Mesendoderm (in vitro differentiated cells): ENCODE measurements at regions not wholly inside any gene's neighbourhood (a gene's known extent, or its start where the extent isn't known, plus 50 kb on each side); places are given as distances from the start of the nearest gene placed in this dataset.

Source experiments
- DNase-seq: peaks from one replicate; pipeline ENCODE4 v3.0.0; 2013
- H2AK5ac ChIP-seq: 2 replicates; pipeline ENCODE4 v1.6.1; 2013; ENCODE audit warnings: low read length, inconsistent platforms
- H2BK120ac ChIP-seq: 2 replicates; pipeline ENCODE4 v1.6.1; 2013; ENCODE audit warnings: low read depth, mild to moderate bottlenecking, low read length, moderate library complexity, mixed read lengths
- H2BK15ac ChIP-seq: replicated peaks from 2 replicates; pipeline ENCODE4 v1.6.1; 2013; ENCODE audit warnings: low read depth, mild to moderate bottlenecking, moderate library complexity
- H2BK5ac ChIP-seq: 2 replicates; pipeline ENCODE4 v1.6.1; 2013; ENCODE audit warnings: low read length, inconsistent platforms
- H3K18ac ChIP-seq: 2 replicates; pipeline ENCODE4 v1.6.1; 2013; ENCODE audit warnings: mild to moderate bottlenecking, low read length, mixed read lengths
- H3K23ac ChIP-seq: one replicate; pipeline ENCODE4 v1.6.1; 2013; ENCODE audit warnings: low read length
- H3K27ac ChIP-seq: 2 replicates; pipeline ENCODE4 v1.5.1; 2013; ENCODE audit warnings: low read depth, mild to moderate bottlenecking, inconsistent platforms, low read length, moderate library complexity
- H3K27me3 ChIP-seq: 2 replicates; pipeline ENCODE4 v1.6.1; 2013; ENCODE audit warnings: low read length, control low read depth, mild to moderate bottlenecking, inconsistent platforms; ENCODE audit not compliant: insufficient read depth, poor library complexity
- H3K36me3 ChIP-seq: 2 replicates; pipeline ENCODE4 v1.6.1; 2013; ENCODE audit warnings: low read length, inconsistent platforms; ENCODE audit not compliant: control insufficient read depth, insufficient read depth
- H3K4ac ChIP-seq: one replicate; pipeline ENCODE4 v1.6.1; 2013; ENCODE audit warnings: low read depth, mild to moderate bottlenecking, low read length, moderate library complexity
- H3K4me1 ChIP-seq: 2 replicates; pipeline ENCODE4 v1.6.1; 2013; ENCODE audit warnings: low read depth, low read length, inconsistent platforms; ENCODE audit not compliant: control insufficient read depth
- H3K4me2 ChIP-seq: 2 replicates; pipeline ENCODE4 v1.6.1; 2013; ENCODE audit warnings: low read length
- H3K4me3 ChIP-seq: 2 replicates; pipeline ENCODE4 v1.5.1; 2013; ENCODE audit warnings: mild to moderate bottlenecking, low read length
- H3K56ac ChIP-seq: one replicate; pipeline ENCODE4 v1.6.1; 2013; ENCODE audit warnings: low read length
- H3K79me1 ChIP-seq: 2 replicates; pipeline ENCODE4 v1.6.1; 2013; ENCODE audit warnings: low read length, inconsistent platforms
- H3K79me2 ChIP-seq: 2 replicates; pipeline ENCODE4 v1.6.1; 2013; ENCODE audit warnings: mild to moderate bottlenecking, low read length; ENCODE audit not compliant: control insufficient read depth, insufficient read depth
- H3K9ac ChIP-seq: 2 replicates; pipeline ENCODE4 v1.6.1; 2013; ENCODE audit warnings: low read length, inconsistent platforms
- H4K5ac ChIP-seq: one replicate; pipeline ENCODE4 v1.6.1; 2013; ENCODE audit warnings: low read length
- H4K8ac ChIP-seq: one replicate; pipeline ENCODE4 v1.6.1; 2013; ENCODE audit warnings: low read depth, mild to moderate bottlenecking, control low read depth, low read length, moderate library complexity
- WGBS: extraction: QIAGEN DNeasy Blood & Tissue Kit; methylation state at CpG from one replicate; pipeline ENCODE4 v1.1.7; 2013; ENCODE audit warnings: low lambda C conversion rate, missing lambda C conversion rate; ENCODE audit not compliant: insufficient coverage; ENCODE audit errors: extremely low coverage; 5-methylcytosine and 5-hydroxymethylcytosine counted together

DNA sequence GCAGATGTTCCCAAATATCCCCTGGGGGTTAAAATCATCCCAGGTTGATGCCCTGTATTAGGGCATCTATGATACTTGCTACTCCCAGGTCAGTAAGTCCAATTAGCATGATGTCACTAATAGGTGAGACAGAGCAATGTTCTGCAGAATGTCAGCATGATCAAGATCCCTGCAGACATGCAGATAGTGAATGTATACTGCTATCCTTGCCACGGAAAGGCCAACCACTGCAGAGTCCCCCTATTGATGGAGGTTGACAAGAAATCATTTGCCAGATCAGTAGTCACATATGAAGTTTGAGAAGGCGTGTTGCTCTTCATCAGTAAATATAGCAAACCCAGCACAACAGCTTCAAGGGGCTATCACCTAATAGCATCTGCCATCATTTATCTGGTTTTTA lies 97.4 kb downstream of the SETD4 start:
- Histone ChIP-seq H3K4me3 (no peak overlapping the region), H4K5ac (no peak overlapping the region), H3K4ac (no peak overlapping the region), H3K79me1 (no peaks in the 10 kb centered on the region), H3K9ac (no peak overlapping the region), H2BK120ac (no peak overlapping the region), H3K4me1 (no peaks in the 10 kb centered on the region), H3K56ac (no peak overlapping the region), H4K8ac (no peak overlapping the region), H3K23ac (no peak overlapping the region), H3K18ac (no peak overlapping the region), H2BK5ac (no peak overlapping the region), H2AK5ac (no peak overlapping the region), H3K27ac (no peak overlapping the region), H3K4me2 (no peak overlapping the region), H3K79me2 (no peaks in the 10 kb centered on the region), H3K27me3 (no peaks in the 10 kb centered on the region), H2BK15ac (no peak overlapping the region), H3K36me3 (no peaks in the 10 kb centered on the region)
- no peak for DNase-seq
- no CpG with 5 or more reads among the region's 2 CpGs for WGBS

- no peak overlapping the region for H3K4me2 ChIP-seq
- H3K4me3 ChIP-seq, result no peak overlapping the region
- H3K27me3 ChIP-seq, result no peaks in the 10 kb centered on the region
- H3K4me1 ChIP-seq, result no peaks in the 10 kb centered on the region
- no peak overlapping the region for H3K27ac ChIP-seq
- H3K79me1 ChIP-seq, result no peaks in the 10 kb centered on the region
- no peak overlapping the region for H3K4ac ChIP-seq
- no peak overlapping the region for H2BK120ac ChIP-seq
- H3K23ac ChIP-seq, result no peak overlapping the region
- DNase-seq, result no peak
- H3K79me2 ChIP-seq, result no peaks in the 10 kb centered on the region
- no peak overlapping the region for H2AK5ac ChIP-seq
- no peak overlapping the region for H3K56ac ChIP-seq
- no peak overlapping the region for H4K5ac ChIP-seq
- no peaks in the 10 kb centered on the region for H3K36me3 ChIP-seq
- no peak overlapping the region for H3K9ac ChIP-seq
- H2BK15ac ChIP-seq, result no peak overlapping the region
- 100% methylated on average over 1 of the region's 4 CpGs for WGBS
- H4K8ac ChIP-seq, result no peak overlapping the region
- H2BK5ac ChIP-seq, result no peak overlapping the region
- H3K18ac ChIP-seq, result no peak overlapping the region
Measured at GRCh38 chr21:35954066-35954465, 106.3 kb downstream of the SETD4 start.

DNA sequence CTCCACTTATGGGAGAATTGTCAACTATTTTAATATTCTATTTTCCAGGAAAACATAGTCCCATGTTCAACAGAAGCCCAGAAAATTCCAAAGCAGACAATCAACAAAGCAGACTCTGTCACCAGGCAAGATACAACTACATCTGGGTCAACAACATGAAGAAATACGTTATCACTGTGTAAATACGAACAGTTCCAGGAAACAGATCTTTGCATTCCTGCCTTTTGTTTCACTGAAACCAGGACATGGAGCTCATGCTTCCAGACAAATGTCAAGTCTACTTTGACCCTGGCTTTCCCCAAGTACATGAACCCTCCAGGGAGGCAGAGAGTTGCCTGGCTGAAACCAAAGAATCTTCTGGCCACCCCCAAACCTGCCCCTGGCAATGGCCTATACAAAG lies 106.7 kb downstream of the SETD4 start:
- no CpG with 5 or more reads among the region's 2 CpGs for WGBS

GRCh38 chr21:35952651-35953340 lies 107.5 kb downstream of the SETD4 start:
- H3K23ac ChIP-seq, result no peak overlapping the region
- H3K36me3 ChIP-seq, result no peaks in the 10 kb centered on the region
- H3K9ac ChIP-seq, result no peak overlapping the region
- no peaks in the 10 kb centered on the region for H3K27me3 ChIP-seq
- H3K79me1 ChIP-seq, result no peaks in the 10 kb centered on the region
- no peak overlapping the region for H4K8ac ChIP-seq
- no peak overlapping the region for H3K27ac ChIP-seq
- no peak overlapping the region for H3K4me2 ChIP-seq
- no peak overlapping the region for H2BK120ac ChIP-seq
- H2AK5ac ChIP-seq, result no peak overlapping the region
- H3K4me3 ChIP-seq, result no peak overlapping the region
- no peaks in the 10 kb centered on the region for H3K79me2 ChIP-seq
- H2BK5ac ChIP-seq, result no peak overlapping the region
- H3K56ac ChIP-seq, result no peak overlapping the region
- no peak overlapping the region for H3K4ac ChIP-seq
- H2BK15ac ChIP-seq, result no peak overlapping the region
- DNase-seq, result no peak
- H3K4me1 ChIP-seq, result no peaks in the 10 kb centered on the region
- WGBS, result no CpG with 5 or more reads among the region's 2 CpGs
- H3K18ac ChIP-seq, result no peak overlapping the region
- H4K5ac ChIP-seq, result no peak overlapping the region

More for the DNA sequence above, 106.7 kb downstream of the SETD4 start:
- H3K23ac ChIP-seq, result no peak overlapping the region
- no peak overlapping the region for H2BK5ac ChIP-seq
- H3K18ac ChIP-seq, result no peak overlapping the region
- H3K56ac ChIP-seq, result no peak overlapping the region
- H3K4me2 ChIP-seq, result no peak overlapping the region
- H3K79me1 ChIP-seq, result no peaks in the 10 kb centered on the region
- no peaks in the 10 kb centered on the region for H3K79me2 ChIP-seq
- peak; percentile 20 for DNase-seq
- H2AK5ac ChIP-seq, result no peak overlapping the region
- H2BK120ac ChIP-seq, result no peak overlapping the region
- no peak overlapping the region for H3K4ac ChIP-seq
- H3K36me3 ChIP-seq, result no peaks in the 10 kb centered on the region
- H2BK15ac ChIP-seq, result no peak overlapping the region
- no peak overlapping the region for H3K27ac ChIP-seq
- no peaks in the 10 kb centered on the region for H3K27me3 ChIP-seq
- H4K5ac ChIP-seq, result no peak overlapping the region
- H4K8ac ChIP-seq, result no peak overlapping the region
- H3K4me1 ChIP-seq, result no peaks in the 10 kb centered on the region
- no peak overlapping the region for H3K4me3 ChIP-seq
- H3K9ac ChIP-seq, result no peak overlapping the region

DNA sequence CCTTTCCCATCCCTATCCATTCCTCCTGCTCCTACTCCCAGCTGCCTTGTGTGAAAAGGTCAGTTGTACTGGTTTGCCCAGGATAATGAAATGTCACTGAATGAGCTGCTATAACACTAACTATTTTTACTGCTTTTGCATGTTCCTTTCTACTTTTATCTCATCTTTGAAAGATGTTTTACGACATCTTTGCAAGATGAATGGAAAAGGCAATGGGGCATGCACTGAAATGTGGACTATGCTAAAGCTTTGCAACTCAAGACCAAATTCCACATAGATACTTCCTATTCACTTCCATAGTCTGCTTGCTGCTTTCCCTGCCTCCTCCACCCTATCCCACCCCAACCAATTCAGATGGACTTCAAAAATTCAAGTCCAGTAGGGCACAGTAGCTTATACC lies 111.3 kb downstream of the SETD4 start:
- H3K79me1 ChIP-seq, result no peaks in the 10 kb centered on the region
- H3K9ac ChIP-seq, result no peak overlapping the region
- no peaks in the 10 kb centered on the region for H3K36me3 ChIP-seq
- H3K56ac ChIP-seq, result no peak overlapping the region
- H3K27ac ChIP-seq, result no peak overlapping the region
- no peak overlapping the region for H3K23ac ChIP-seq
- no peak overlapping the region for H3K4me2 ChIP-seq
- WGBS, result no CpG with 5 or more reads among the region's 1 CpG
- H2BK5ac ChIP-seq, result no peak overlapping the region
- no peak overlapping the region for H2BK15ac ChIP-seq
- H3K4ac ChIP-seq, result no peak overlapping the region
- H3K18ac ChIP-seq, result no peak overlapping the region
- no peaks in the 10 kb centered on the region for H3K79me2 ChIP-seq
- no peaks in the 10 kb centered on the region for H3K27me3 ChIP-seq
- DNase-seq, result no peak
- H3K4me1 ChIP-seq, result no peaks in the 10 kb centered on the region
- H4K8ac ChIP-seq, result no peak overlapping the region
- no peak overlapping the region for H3K4me3 ChIP-seq
- H4K5ac ChIP-seq, result no peak overlapping the region
- no peak overlapping the region for H2BK120ac ChIP-seq
- no peak overlapping the region for H2AK5ac ChIP-seq

DNA sequence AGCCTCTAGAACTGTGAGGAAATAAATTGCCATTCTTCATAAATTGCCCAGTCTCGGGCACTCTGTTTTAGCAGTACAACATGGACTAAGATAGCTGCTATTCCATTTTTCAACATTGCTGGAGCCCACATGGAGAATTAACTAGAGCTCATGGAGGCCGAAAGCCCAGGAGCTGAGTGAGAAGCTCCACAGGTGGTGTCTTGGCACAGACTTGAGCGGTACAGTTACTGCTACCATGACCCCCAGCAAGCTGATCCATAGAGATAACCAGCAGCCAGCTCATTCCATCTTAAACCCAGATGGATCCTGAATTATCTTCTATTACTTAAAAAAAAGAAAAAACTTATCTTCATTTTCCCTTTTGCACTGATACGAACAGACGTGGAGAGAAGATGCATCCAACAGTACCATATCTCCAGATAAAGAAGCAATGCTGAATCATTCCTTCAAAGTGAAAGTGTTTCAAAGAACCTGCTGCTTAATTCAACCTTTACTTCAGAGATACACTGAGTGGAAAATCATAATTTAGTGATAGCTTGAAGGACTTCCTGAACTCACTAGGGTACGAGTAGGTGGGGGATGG lies 115.1 kb downstream of the SETD4 start:
- Histone ChIP-seq H3K79me2 (no peaks in the 10 kb centered on the region), H3K4ac (no peak overlapping the region), H2BK5ac (no peak overlapping the region), H2AK5ac (no peak overlapping the region), H4K5ac (no peak overlapping the region), H3K18ac (no peak overlapping the region), H3K4me1 (no peaks in the 10 kb centered on the region), H3K79me1 (no peaks in the 10 kb centered on the region), H3K4me2 (no peak overlapping the region), H3K27ac (no peak overlapping the region), H3K36me3 (no peaks in the 10 kb centered on the region), H2BK15ac (no peak overlapping the region), H4K8ac (no peak overlapping the region), H3K23ac (no peak overlapping the region), H3K56ac (no peak overlapping the region), H3K27me3 (no peaks in the 10 kb centered on the region), H3K4me3 (no peak overlapping the region), H2BK120ac (no peak overlapping the region), H3K9ac (no peak overlapping the region)
- no CpG with 5 or more reads among the region's 6 CpGs for WGBS
- DNase-seq, result no peak
